HUDEP-2 (cell line): ENCODE measurements at regions not wholly inside any gene's neighbourhood (a gene's known extent, or its start where the extent isn't known, plus 50 kb on each side); places are given as distances from the start of the nearest gene placed in this dataset.
"Not testable (repeated sequence)": the region's sequence is repeated elsewhere in the genome, so short reads cannot be mapped to it uniquely, and the experiment has no call there.

Experiments
- DNase-seq, 76 experiments: peaks; one replicate each; lab custom pipeline; 2025; ENCODE audit not compliant: unreplicated experiment in 76 of 76; lab: John Stamatoyannopoulos, UW

DNA sequence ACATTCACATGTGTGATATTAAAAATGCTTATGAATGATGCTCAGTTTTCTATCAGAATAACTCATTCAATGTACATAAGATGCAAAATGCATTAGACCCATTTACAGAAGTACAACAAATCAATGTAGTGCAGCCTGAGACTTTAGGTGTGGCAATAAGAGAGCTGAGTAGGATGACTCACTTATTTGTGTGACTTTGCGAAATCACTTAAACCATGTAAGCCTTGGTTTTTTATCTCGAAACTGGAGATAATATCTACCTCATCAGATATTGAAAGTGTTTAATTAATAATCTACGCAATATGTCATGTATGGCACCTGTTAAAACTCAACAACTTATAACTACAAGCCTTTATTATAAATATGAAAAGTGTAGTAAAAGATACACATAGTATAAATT lies 105.7 kb upstream of the LUZP2 start:
- no peak for DNase-seq

DNA sequence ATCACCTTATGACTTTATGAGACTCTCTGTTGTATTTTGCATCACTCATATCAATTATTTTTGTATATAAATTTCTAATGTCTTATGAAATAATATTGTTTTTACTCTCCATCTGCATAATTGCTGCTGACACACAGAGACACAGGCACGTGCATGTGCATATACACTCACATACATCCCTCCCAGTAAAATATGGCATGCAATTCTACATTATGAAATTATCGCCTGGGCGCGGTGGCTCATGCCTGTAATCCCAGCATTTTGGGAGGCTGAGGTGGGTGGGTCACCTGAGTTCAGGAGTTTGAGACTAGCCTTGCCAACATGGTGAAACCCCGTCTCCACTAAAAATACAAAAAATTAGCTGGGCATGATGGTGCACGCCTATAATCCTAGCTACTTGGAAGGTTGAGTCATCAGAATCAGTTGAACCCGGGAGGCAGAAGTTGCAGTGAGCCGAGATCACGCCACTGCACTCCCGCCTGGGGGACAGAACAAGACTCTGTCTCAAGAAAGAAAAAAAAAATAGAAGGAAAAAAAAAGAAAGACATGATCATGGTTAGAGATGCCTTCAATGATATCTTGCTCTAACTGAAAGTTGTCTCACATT lies 96.7 kb upstream of the LUZP2 start:
- DNase-seq, result no peak

DNA sequence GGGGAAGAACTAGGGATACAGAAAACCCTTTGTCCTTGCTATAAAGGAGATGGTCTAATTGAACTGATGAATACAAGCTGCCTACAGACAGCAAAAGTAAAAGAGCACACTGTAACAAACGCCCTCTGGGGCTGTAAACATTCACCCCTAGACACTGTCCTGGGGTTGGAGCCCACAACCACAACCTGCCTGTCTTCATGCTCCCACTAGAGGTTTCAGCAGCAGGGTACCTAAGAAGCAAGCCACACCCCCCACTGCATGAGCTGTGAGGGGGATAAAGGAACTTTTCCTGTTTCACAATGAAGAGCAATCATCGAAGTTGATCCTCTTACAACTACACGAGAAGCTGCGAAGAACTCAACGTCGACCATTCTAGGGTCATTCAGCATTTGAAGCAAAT lies 90.5 kb upstream of the LUZP2 start:
- no peak for DNase-seq

DNA sequence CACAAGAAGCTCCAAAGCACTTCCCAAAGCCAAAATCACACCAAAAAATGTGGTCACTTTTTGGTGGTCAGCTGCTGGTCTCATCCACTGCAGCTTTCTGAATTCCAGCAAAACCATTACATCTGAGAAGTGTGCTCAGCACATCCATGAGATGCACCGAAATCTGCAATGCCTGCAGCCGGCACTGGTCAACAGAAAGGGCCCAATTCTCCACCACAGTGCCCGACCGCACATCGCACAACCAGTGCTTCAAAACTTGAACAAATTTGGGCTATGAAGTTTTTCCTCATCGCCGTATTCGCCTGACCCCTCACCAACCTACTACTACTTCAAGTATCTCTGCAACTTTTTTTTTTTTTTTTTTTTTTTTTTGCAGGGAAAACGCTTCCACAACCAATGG lies 89.9 kb upstream of the LUZP2 start:
- no peak for DNase-seq

DNA sequence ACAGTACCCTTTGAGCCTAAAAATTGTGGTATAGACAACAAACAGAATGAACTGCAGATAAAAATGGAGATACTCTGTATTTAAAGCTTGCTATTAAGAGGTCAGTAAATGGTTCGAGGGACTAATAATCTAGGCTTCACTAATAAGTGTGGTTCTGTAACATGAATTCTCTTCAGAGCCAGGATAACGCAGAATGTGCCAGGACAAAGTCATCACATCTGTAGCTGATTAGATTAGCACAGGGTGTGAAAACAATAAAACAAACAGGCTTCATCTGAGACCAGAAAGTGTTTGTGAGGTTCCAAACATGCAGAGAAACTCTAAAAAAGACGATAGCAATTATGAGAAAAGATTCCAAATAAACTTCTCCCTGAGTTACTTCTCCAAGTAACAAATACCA lies 89.1 kb upstream of the LUZP2 start:
- no peak for DNase-seq

DNA sequence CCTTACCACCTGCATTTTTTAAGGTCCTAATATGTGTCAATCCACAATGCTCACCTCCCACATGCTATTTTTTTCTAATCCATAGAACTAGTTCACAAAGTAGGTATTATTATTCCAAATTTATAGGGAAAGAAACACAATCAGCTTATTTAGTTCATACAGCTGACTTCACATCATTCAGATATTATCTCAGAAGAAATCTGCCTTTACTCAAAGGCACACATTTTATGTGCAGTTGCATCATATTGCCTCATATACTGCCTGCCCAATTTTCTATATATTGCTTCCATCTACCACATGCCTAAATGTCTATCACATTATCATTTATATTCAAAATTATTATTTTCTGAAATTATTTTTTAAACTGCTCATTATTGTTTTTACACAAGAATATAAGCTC lies 88.7 kb upstream of the LUZP2 start:
- no peak for DNase-seq

DNA sequence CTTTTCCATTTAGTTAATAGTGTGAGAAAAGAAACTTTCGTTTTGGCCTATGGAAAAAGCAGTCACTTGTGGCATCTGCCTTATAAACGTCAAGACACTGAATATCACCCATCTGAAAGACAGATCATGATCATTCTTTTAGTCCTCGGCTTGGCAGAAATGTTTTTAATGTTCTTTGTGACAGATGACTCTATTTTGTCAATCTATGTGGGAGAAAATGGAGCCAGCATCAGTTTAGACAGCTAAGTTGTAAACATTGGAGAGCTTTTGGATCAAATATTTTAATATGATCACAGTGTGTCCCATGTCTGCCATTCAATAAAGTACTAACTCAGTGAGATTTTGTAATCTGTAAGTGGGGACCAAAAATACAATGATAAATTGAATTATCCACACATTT lies 85.1 kb upstream of the LUZP2 start:
- DNase-seq, result no peak

DNA sequence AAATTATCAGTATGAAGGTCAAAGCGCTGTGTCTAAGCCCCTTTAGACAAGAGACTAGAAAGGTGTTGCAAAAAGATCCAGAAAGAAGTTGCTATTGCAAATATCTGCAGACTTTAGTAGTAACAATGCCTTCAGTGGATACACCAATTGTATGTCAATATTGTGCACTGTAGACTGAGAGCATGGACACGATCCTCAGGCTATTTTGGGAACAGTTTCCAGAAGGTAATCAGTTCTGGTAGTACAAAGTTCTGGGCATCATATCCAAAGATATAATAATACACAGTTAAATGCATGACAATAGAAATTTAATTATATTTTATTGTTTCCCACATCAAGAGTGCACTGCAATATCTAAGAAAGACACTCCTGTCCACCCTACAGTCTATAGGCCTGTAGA lies 84.1 kb upstream of the LUZP2 start:
- no peak for DNase-seq

DNA sequence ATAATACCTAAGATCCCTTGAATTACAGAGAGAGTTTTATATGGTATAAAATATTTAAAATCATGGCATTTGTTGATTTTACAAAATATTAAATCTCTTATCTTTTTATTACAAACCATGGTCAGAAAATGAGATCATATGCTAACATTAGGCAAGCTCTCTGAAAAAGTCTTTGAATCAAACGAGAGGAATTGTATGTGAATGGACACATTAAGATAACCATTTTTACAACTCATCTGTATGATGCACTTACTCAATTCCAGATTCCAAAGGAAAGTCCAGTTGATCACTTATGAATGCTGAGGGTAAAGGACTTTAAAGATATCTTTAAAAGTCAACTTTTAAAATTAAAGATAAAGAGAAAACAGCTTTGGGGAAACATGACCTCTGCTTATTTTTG lies 83.5 kb upstream of the LUZP2 start:
- no peak for DNase-seq

DNA sequence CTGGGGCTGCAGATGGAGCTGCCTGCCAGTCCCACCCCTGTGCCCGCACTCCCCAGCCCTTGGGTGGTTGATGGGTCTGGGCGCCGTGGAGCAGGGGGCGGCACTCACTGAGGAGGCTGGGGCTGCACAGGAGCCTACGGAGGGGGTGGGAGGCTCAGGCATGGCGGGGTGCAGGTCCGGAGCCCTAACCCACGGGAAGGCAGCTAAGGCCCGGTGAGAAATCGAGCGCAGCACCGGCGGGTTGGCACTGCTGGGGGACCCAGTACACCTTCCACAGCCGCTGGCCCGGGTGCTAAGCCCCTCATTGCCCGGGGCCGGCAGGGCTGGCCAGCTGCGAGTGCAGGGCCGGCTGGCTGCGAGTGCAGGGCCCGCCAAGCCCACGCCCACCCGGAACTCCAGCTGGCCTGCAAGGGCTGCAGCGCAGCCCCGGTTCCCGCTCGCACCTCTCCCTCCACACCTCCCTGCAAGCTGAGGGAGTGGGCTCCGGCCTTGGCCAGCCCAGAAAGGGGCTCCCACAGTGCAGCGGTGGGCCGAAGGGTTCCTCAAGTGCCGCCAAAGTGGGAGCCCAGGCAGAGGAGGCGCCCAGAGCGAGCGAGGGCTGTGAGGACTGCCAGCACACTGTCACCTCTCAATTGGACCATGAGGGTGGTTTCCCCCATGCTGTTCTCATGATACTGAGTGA lies 80.8 kb upstream of the LUZP2 start:
- DNase-seq, result not testable (repeated sequence)

DNA sequence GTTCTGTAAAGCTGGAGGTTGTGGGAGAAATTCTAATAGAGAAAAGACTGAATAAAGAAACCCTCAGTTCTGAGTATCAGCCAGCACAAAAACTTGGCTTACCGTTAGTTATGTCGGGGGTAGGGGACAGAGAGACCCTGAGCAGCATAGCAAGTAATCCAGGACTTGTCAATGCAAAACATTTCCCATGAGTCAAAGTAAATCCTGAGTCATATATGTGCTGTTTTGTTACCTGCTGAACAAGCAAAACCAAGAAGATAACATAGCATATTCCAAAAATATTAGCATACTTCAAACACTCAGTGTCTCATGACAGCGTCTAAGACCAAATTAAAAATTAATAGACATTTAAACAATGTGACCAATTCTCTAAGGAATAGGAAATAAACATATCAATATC lies 75.1 kb upstream of the LUZP2 start:
- DNase-seq, result no peak

DNA sequence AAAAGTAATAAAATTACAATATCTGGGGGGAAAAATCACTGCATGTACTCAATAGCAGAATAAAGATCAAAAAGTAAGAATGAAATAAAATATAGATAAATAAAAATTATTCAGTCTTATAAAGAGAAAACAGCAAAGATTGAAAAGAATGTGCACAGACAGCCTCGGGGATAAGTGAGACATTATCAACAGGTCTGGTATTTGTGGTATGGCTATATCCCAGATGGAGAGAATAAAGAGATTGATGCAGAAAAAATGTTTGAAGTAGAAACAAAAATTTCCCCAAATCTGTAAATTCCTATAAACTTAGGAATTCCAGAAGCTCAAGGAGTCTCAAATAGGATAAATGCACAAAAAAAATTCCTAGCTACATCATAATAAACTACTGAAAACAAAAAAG lies 74.5 kb upstream of the LUZP2 start:
- no peak for DNase-seq

DNA sequence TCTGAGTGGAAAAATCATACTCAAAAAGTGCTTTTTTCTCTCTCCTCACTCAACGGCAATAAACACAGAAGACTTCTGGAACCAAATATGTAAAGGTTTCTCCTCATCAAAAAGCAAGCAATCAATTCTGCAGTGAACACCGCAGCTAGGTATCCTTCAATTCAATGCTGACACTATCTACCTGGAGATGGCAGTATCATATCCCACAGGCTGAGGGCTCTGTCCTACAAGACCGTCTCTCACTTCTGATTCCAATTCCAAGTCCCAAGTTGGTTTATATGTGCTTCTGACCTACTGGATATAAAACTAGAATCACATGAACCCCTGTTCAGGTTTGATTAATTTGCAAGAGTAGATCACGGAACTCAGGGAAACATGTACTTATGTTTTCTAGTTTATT lies 59.7 kb upstream of the LUZP2 start:
- DNase-seq, result no peak
